Spleen (tissue), 11 donors: ENCODE measurements at regions not wholly inside any gene's neighbourhood (a gene's known extent, or its start where the extent isn't known, plus 50 kb on each side); places are given as distances from the start of the nearest gene placed in this dataset.

Experiments
- DNase-seq: peaks from one replicate; pipeline ENCODE4 v3.0.0-alpha.2; 2020
- H3K27ac ChIP-seq, 8 donors: fragments of 200-600 bp; sonication (generic) in 7 of 8; 1 replicate in 4 of 8; 2 replicates in 4 of 8; pipeline versions ENCODE4 v1.5.0 to v1.8.0; 2016 to 2021; ENCODE audit warnings: inconsistent platforms in 4 of 8, mild to moderate bottlenecking in 4 of 8, moderate library complexity in 1 of 8
- H3K27me3 ChIP-seq, 7 donors: fragments of 200-600 bp; sonication (generic) in 6 of 7; replicated peaks in 1 of 7; 1 replicate in 4 of 7; 2 replicates in 3 of 7; pipeline versions ENCODE4 v1.5.0 to v1.8.0; 2016 to 2021; ENCODE audit warnings: inconsistent platforms in 3 of 7, mild to moderate bottlenecking in 1 of 7
- H3K36me3 ChIP-seq, 6 donors: fragments of 200-600 bp; sonication (generic) in 5 of 6; 1 replicate in 4 of 6; 2 replicates in 2 of 6; pipeline versions ENCODE4 v1.5.0 to v1.8.0; 2016 to 2021; ENCODE audit warnings: inconsistent platforms in 2 of 6
- H3K4me1 ChIP-seq, 6 donors: fragments of 200-600 bp; sonication (generic) in 5 of 6; 1 replicate in 3 of 6; 2 replicates in 3 of 6; pipeline versions ENCODE4 v1.5.0 to v1.8.0; 2016 to 2021; ENCODE audit warnings: inconsistent platforms in 3 of 6
- H3K4me3 ChIP-seq, 8 donors: fragments of 200-600 bp; sonication (generic) in 7 of 8; 1 replicate in 4 of 8; 2 replicates in 4 of 8; pipeline versions ENCODE4 v1.5.0 to v1.8.0; 2016 to 2021; ENCODE audit warnings: inconsistent platforms in 4 of 8, mild to moderate bottlenecking in 4 of 8, moderate library complexity in 2 of 8
- H3K9me3 ChIP-seq, 8 donors: fragments of 200-600 bp; sonication (generic) in 7 of 8; 1 replicate in 4 of 8; 2 replicates in 4 of 8; pipeline versions ENCODE4 v1.5.0 to v1.8.0; 2016 to 2021; ENCODE audit warnings: inconsistent platforms in 4 of 8
- POLR2A ChIP-seq, 3 donors: fragments of 450-650 bp; IDR thresholded peaks; one replicate each; pipeline ENCODE4 v1.5.1; 2017; ENCODE audit warnings: antibody characterized with exemption in 3 of 3, mild to moderate bottlenecking in 1 of 3
- POLR2AphosphoS5 ChIP-seq, 3 donors: sonication (generic); formaldehyde crosslinking; IDR thresholded peaks; one replicate each; pipeline ENCODE4 v1.5.1; 2017; ENCODE audit warnings: antibody characterized with exemption in 3 of 3
- WGBS, 5 donors: extraction: QIAGEN DNeasy Blood & Tissue Kit in 3 of 5; methylation state at CpG; one replicate each; pipeline versions ENCODE4 v1.1.5 to v1.1.7; 2013 to 2018; 5-methylcytosine and 5-hydroxymethylcytosine counted together
- intact Hi-C: fragments of 100-400 bp; cut with DNase I; formaldehyde crosslinking; loops from one replicate; pipeline ENCODE4 v1.15.0; 2023; ENCODE audit warnings: low total_unique reads
- TF ChIP-seq, protein P1 (sequence below), 11 experiments: fragments of 200-600 bp in 7 of 11; fragments of 450-650 bp in 4 of 11; sonication (generic) in 4 of 11; IDR thresholded peaks in 8 of 11; conservative IDR thresholded peaks in 3 of 11; 1 replicate in 7 of 11; 2 replicates in 4 of 11; pipeline versions ENCODE4 v1.4.0 to v1.8.0; 2016 to 2021; ENCODE audit warnings: antibody characterized with exemption in 11 of 11, inconsistent platforms in 4 of 11, mild to moderate bottlenecking in 1 of 11
- donor health status: healthy with polysubstance abuse.
- donor health status: DM: no; HTN: no; CAD: no; lungs with moderate emphysema.
- donor health status: DM: no; HTN: no; CAD: no.
- donor health status: Bipolar disorder and iron deficiency.
- donor health status: healthy.
- donor health status: DM: no; HTN: no; CAD: no.
- donor health status: DM: yes; HTN: yes; CAD: no.

DNA sequence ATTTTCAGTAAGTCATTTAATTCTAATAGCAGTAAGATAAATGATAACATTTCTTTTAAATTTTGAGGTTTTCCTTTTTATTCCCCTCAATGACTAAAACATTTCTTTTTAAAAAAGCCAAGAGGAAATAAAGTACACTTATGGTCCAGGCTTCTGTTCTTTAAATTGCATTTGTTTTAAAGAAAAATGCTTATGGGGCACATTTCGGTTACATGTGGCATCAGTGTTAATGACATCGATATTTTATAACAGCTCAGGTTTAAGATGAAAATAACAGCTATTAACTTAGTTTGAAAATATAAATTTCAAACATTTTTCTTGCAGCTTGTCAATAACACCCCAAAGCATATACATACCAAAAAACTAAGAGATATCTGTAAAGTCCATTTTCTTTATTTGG is 1161.1 kb downstream of the PCDH18 start:
- no peak overlapping the region for H3K27ac ChIP-seq
- intact Hi-C loops: no loop called here
- H3K4me1 ChIP-seq: no peaks in the 10 kb centered on the region
- DNase-seq: no peak
- TF ChIP-seq POLR2A (IDR thresholded peaks at IDR 0.05): no peak
- TF ChIP-seq, protein P1, sequence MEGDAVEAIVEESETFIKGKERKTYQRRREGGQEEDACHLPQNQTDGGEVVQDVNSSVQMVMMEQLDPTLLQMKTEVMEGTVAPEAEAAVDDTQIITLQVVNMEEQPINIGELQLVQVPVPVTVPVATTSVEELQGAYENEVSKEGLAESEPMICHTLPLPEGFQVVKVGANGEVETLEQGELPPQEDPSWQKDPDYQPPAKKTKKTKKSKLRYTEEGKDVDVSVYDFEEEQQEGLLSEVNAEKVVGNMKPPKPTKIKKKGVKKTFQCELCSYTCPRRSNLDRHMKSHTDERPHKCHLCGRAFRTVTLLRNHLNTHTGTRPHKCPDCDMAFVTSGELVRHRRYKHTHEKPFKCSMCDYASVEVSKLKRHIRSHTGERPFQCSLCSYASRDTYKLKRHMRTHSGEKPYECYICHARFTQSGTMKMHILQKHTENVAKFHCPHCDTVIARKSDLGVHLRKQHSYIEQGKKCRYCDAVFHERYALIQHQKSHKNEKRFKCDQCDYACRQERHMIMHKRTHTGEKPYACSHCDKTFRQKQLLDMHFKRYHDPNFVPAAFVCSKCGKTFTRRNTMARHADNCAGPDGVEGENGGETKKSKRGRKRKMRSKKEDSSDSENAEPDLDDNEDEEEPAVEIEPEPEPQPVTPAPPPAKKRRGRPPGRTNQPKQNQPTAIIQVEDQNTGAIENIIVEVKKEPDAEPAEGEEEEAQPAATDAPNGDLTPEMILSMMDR (IDR thresholded peaks at IDR 0.05 in 8 of 11, conservative IDR thresholded peaks at IDR 0.05 in 3 of 11): no peak
- no peak for TF ChIP-seq POLR2AphosphoS5 (IDR thresholded peaks at IDR 0.05)
- 80 to 92% (median 89%) methylated on average over 2 of the region's 2 CpGs for WGBS, 5 donors
- no peaks in the 10 kb centered on the region for H3K27me3 ChIP-seq
- H3K4me3 ChIP-seq: no peak overlapping the region
- no peaks in the 10 kb centered on the region for H3K36me3 ChIP-seq
- H3K9me3 ChIP-seq: no peaks in the 10 kb centered on the region

DNA sequence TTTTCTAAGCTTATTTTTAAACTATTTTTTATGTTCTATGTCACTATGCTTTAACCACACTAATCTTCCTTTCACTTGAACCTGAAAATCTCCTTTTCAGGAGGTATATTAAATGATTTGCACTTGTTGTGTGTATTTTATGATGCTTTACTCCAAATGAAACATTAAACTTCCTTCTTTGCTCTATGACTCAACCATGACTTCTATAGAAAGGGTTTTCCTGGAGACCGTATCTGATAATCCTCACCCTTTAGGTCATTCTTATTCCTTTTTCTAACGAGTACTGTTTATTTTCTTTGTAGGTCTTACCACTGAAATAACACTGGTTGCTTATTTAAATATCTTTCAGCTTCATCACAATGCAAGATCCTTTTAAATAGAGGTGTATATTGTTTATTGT is 1163.2 kb downstream of the PCDH18 start:
- Histone ChIP-seq H3K4me3 (no peak overlapping the region), H3K36me3 (no peaks in the 10 kb centered on the region), H3K27ac (no peak overlapping the region), H3K27me3 (no peaks in the 10 kb centered on the region), H3K4me1 (no peaks in the 10 kb centered on the region), H3K9me3 (peaks cover 0 to 5% (median 0%) of the 10 kb centered on the region in 8 donors)
- 50 to 58% (median 51%) methylated on average over 2 of the region's 2 CpGs for WGBS, 5 donors
- intact Hi-C loops: no loop called here
- no peak for DNase-seq
- TF ChIP-seq, protein P1 (IDR thresholded peaks at IDR 0.05 in 8 of 11, conservative IDR thresholded peaks at IDR 0.05 in 3 of 11): no peak
- TF ChIP-seq POLR2A (IDR thresholded peaks at IDR 0.05) (no peak), POLR2AphosphoS5 (IDR thresholded peaks at IDR 0.05) (no peak)

DNA sequence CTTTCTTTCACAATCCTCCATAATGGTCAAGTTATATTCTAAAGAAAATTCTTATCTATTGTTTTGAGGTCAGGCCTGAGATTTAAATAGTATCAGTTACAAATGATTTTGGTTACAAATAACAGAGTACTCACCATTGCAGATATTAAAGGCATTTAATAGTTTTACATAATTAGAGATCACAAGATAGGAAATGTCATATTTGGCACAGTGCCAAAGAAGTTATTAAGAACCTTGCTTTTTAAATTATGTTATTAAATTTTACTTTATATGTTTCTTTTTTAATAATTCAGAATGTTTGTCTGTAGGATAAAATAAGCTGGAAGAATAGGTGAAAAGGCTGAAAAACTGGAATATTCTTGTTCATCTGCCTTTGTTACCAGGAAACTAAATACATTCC is 1174.7 kb downstream of the PCDH18 start:
- TF ChIP-seq POLR2AphosphoS5 (IDR thresholded peaks at IDR 0.05) (no peak), POLR2A (IDR thresholded peaks at IDR 0.05) (no peak)
- TF ChIP-seq, protein P1 (IDR thresholded peaks at IDR 0.05 in 8 of 11, conservative IDR thresholded peaks at IDR 0.05 in 3 of 11): no peak
- DNase-seq: no peak

DNA sequence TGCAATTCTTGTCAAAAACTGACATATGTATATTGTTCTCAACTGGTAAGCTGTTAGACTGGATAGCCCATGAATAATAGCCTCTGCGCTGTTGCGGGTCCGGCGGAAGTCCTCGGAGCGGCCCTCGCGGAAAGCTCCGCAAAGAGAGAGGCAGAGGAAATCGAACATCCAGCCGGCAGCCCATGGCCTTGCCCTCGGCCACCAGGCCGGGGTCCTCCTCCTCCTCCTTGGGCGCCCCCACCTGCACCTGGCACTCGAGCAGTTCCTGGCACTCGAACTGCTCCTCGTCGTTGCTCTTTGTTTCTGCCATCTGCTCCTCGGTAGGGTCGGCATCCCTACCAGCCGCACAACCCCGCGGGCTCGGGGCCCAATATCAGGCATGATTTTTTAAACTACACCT is 1176.3 kb downstream of the PCDH18 start:
- intact Hi-C loops: no loop called here
- H3K4me1 ChIP-seq: no peaks in the 10 kb centered on the region
- no peaks in the 10 kb centered on the region for H3K36me3 ChIP-seq
- TF ChIP-seq, protein P1 (IDR thresholded peaks at IDR 0.05 in 8 of 11, conservative IDR thresholded peaks at IDR 0.05 in 3 of 11): no peak
- no peak for TF ChIP-seq POLR2A (IDR thresholded peaks at IDR 0.05)
- H3K27me3 ChIP-seq: no peaks in the 10 kb centered on the region
- DNase-seq: no peak
- no peak overlapping the region for H3K27ac ChIP-seq
- WGBS, 5 donors: 88 to 92% (median 91%) methylated on average over 24 of the region's 24 CpGs
- no peak overlapping the region for H3K4me3 ChIP-seq
- peaks cover 0 to 4% (median 0%) of the 10 kb centered on the region in 8 donors for H3K9me3 ChIP-seq

More for the DNA sequence above, 1174.7 kb downstream of the PCDH18 start:
- Histone ChIP-seq H3K4me3 (no peak overlapping the region), H3K4me1 (no peaks in the 10 kb centered on the region), H3K27me3 (no peaks in the 10 kb centered on the region), H3K9me3 (peaks cover 0 to 4% (median 0%) of the 10 kb centered on the region in 8 donors), H3K27ac (no peak overlapping the region), H3K36me3 (no peaks in the 10 kb centered on the region)
- intact Hi-C loops: no loop called here
